ENCODE measurements at regions not wholly inside any gene's neighbourhood (a gene's known extent, or its start where the extent isn't known, plus 50 kb on each side); places are given as distances from the start of the nearest gene placed in this dataset.

GRCh38 chr5:144644317-144644716, 473.6 kb downstream of the KCTD16 start:
- no peaks in the 10 kb centered on the region for H3K4me1 ChIP-seq (ENCODE audit: insufficient read depth)
- no peak overlapping the region for H2AFZ ChIP-seq
- no peak overlapping the region for H3K27ac Mint-ChIP-seq
- peaks cover 4% of the 10 kb centered on the region for H3K27me3 Mint-ChIP-seq (ENCODE audit: insufficient read depth, low read depth, poor library complexity)
- peaks cover 10% of the 10 kb centered on the region; the same call in 1 of the 2 replicates for H3K27me3 ChIP-seq (ENCODE audit: insufficient read depth)
- DNase-seq (ENCODE audit: low spot score) (peak; percentile 8), ATAC-seq (peak; percentile 53; the same call in 2 of the 3 replicates)
- H3K9me2 ChIP-seq (ENCODE audit: insufficient read depth) = no peaks in the 10 kb centered on the region
- no peaks in the 10 kb centered on the region for H3F3A ChIP-seq (replicated peaks; ENCODE audit: low read depth)
- H3K4me3 ChIP-seq = no peak overlapping the region
- H3K4me2 ChIP-seq = no peak overlapping the region
- H3K36me3 Mint-ChIP-seq (ENCODE audit: low read depth) = no peaks in the 10 kb centered on the region
- no peaks in the 10 kb centered on the region for H3K79me2 ChIP-seq (replicated peaks; ENCODE audit: insufficient read depth)
- peak; percentile 84 for TF ChIP-seq NANOG (IDR thresholded peaks at IDR 0.05; ENCODE audit: borderline replicate concordance)
- TF ChIP-seq ETS1 (IDR thresholded peaks at IDR 0.05) = no peak
- TF ChIP-seq ZNF331 (CRISPR knock-in tag; IDR thresholded peaks at IDR 0.05; ENCODE audit: low read depth) = no peak
- TF ChIP-seq ZNF462 (CRISPR knock-in tag; IDR thresholded peaks at IDR 0.05) = no peak
- no peak for TF ChIP-seq EZH2 (IDR thresholded peaks at IDR 0.05; ENCODE audit: low read depth, unreplicated experiment)
- no peak for TF ChIP-seq CREB1 (CRISPR knock-in tag; IDR thresholded peaks at IDR 0.05; ENCODE audit: low read depth)
- no peak for TF ChIP-seq REST (IDR thresholded peaks at IDR 0.05; ENCODE audit: unreplicated experiment)
- H3K36me3 ChIP-seq (ENCODE audit: insufficient read depth) = no peaks in the 10 kb centered on the region
- H3K4me1 Mint-ChIP-seq = peaks cover 7% of the 10 kb centered on the region; the same call in 2 of the 3 replicates
- peaks cover 3% of the 10 kb centered on the region; the same call in 2 of the 3 replicates for H3K9me3 Mint-ChIP-seq
- no peak overlapping the region for H3K27ac ChIP-seq (ENCODE audit: low read depth)
- no peaks in the 10 kb centered on the region for H4K20me1 ChIP-seq (replicated peaks; ENCODE audit: insufficient read depth)
- H3K4me3 Mint-ChIP-seq = no peak overlapping the region

All from GM23338 (cell line).